Panc1 (cell line): ENCODE measurements at regions not wholly inside any gene's neighbourhood (a gene's known extent, or its start where the extent isn't known, plus 50 kb on each side); places are given as distances from the start of the nearest gene placed in this dataset.

Source experiments
- CTCF ChIP-seq: fragments of 450-650 bp; IDR thresholded peaks from 2 replicates; pipeline ENCODE4 v1.5.1; 2017; ENCODE audit warnings: mild to moderate bottlenecking
- POLR2AphosphoS5 ChIP-seq: IDR thresholded peaks from 2 replicates; pipeline ENCODE4 v1.6.1; 2012; ENCODE audit warnings: mild to moderate bottlenecking, low read depth, low read length, moderate library complexity
- REST ChIP-seq, 2 experiments: IDR thresholded peaks; 2 replicates each; pipeline ENCODE4 v1.6.1; 2011 to 2012; ENCODE audit warnings: low read depth in 2 of 2, control low read depth in 1 of 2, low read length in 1 of 2, mild to moderate bottlenecking in 1 of 2, moderate library complexity in 1 of 2; ENCODE audit not compliant: insufficient read depth in 1 of 2
- SIN3A ChIP-seq: IDR thresholded peaks from 2 replicates; pipeline ENCODE4 v1.6.1; 2012; ENCODE audit warnings: low read depth, mild to moderate bottlenecking, low read length, moderate library complexity, borderline replicate concordance; ENCODE audit not compliant: insufficient read depth

GRCh38 chr5:66323529-66323895 lies 179.4 kb downstream of the SREK1 start:
- TF ChIP-seq CTCF (no peak), SIN3A (no peak), POLR2AphosphoS5 (no peak), REST (IDR thresholded peaks at IDR 0.05; ENCODE audit: insufficient read depth in 1 of 2, low read depth in 2 of 2, low read length in 1 of 2) (no peak)
